Body of pancreas (tissue), 4 donors: ENCODE measurements at regions not wholly inside any gene's neighbourhood (a gene's known extent, or its start where the extent isn't known, plus 50 kb on each side); places are given as distances from the start of the nearest gene placed in this dataset.
A peak's percentile ranks its signal among the peaks of the same experiment; 100 is the strongest.

ENCODE experiments used
- POLR2A ChIP-seq, 3 donors: fragments of 450-650 bp; IDR thresholded peaks; one replicate each; pipeline ENCODE4 v1.6.1; 2016; ENCODE audit warnings: antibody characterized with exemption in 3 of 3, mild to moderate bottlenecking in 2 of 3
- TF ChIP-seq, protein P1 (sequence below), 7 experiments: fragments of 450-650 bp in 4 of 7; fragments of 200-600 bp in 3 of 7; sonication (generic) in 3 of 7; IDR thresholded peaks; one replicate each; pipeline ENCODE4 v1.5.1; 2016 to 2019; ENCODE audit warnings: antibody characterized with exemption in 7 of 7

DNA sequence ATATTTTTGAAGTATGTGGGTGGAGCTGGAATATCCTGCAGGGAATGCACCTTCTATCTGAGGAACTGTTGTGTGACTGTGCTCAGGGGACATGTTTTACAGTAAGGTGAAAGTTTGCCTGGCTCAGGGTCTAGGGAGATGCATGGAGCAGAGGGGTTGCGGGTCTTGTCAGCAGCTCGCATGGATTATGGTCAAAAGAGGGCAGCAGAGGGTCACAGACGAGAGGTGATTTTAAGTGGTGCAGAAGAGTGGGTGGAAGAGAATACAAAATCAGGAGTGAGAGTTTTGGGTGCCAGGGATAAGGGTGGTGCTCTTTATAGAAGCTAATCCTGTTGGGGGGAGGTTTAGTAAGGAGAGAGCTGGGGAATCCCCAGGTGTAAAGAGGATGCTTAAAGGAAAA is 53.5 kb upstream of the GRIN3A start:
- no peak for TF ChIP-seq POLR2A (IDR thresholded peaks at IDR 0.05)
- TF ChIP-seq, protein P1, sequence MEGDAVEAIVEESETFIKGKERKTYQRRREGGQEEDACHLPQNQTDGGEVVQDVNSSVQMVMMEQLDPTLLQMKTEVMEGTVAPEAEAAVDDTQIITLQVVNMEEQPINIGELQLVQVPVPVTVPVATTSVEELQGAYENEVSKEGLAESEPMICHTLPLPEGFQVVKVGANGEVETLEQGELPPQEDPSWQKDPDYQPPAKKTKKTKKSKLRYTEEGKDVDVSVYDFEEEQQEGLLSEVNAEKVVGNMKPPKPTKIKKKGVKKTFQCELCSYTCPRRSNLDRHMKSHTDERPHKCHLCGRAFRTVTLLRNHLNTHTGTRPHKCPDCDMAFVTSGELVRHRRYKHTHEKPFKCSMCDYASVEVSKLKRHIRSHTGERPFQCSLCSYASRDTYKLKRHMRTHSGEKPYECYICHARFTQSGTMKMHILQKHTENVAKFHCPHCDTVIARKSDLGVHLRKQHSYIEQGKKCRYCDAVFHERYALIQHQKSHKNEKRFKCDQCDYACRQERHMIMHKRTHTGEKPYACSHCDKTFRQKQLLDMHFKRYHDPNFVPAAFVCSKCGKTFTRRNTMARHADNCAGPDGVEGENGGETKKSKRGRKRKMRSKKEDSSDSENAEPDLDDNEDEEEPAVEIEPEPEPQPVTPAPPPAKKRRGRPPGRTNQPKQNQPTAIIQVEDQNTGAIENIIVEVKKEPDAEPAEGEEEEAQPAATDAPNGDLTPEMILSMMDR (IDR thresholded peaks at IDR 0.05): peak in 5 of 7 experiments; percentile 12 to 51 (median 37)
